Colon (tissue), 2 donors: ENCODE measurements at regions not wholly inside any gene's neighbourhood (a gene's known extent, or its start where the extent isn't known, plus 50 kb on each side); places are given as distances from the start of the nearest gene placed in this dataset.

Source experiments
- FAIRE-seq: peaks from 2 replicates; lab custom pipeline; 2012; peaks lifted over from hg19 to GRCh38; lab: Jason Lieb, UNC
- donor health status: control.
- donor health status: control.

DNA sequence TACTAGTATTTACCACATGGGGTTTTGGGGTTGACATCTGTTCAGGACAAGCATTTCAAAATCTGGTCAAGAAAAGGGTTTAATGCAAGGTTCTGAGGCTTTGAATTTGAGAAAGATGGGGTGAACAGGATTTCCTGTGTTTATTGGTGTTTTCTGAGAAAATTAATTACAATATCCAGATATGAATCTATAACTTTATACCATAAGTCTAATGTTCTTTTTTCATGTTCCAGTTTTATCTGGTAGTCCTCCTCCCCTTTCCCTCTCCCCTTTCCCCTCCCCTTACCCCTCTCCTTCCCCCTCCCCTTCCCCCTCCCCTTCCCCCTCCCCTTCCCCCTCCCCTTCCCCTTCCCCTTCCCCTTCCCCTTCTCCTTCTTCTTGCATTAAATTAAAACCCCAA, 1518.2 kb upstream of the TMEFF2 start:
- no peak for FAIRE-seq

DNA sequence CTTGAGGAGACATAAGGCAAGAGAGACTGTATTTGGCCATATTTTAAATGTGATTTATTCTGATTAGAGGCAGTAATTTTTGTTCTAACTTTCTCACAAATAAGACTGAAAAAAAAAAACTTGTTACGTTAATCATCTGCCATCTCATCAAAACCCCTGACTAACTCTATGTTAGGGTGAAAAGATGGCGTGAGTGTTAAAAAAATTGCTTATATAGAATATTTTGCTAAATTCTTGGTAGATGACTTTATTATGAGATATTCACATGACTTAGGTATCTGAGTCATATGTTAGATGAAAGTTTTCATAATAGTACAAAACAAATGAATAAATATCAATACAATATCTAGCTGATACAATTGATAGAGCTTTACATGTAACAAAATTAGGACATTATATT, 1508.7 kb upstream of the TMEFF2 start:
- no peak for FAIRE-seq

DNA sequence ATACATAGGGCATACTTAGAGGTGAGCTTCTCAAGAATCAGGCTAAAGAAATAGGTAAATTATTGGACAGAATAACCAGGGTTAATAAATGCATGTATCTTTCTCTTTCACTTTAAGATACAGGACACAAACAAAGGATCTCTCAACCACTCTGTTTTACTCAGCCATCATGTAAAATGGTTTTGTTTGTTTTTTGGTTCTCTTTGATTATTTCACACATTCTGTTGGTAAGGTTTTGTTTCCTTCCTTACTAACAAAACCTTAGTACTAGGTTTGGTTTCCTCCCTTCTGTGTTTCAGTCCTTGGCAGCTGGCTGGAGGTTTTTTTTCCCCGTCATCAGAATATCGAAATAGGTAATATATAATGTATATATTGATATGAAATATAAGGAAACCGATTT, 1506.8 kb upstream of the TMEFF2 start:
- FAIRE-seq: no peak

DNA sequence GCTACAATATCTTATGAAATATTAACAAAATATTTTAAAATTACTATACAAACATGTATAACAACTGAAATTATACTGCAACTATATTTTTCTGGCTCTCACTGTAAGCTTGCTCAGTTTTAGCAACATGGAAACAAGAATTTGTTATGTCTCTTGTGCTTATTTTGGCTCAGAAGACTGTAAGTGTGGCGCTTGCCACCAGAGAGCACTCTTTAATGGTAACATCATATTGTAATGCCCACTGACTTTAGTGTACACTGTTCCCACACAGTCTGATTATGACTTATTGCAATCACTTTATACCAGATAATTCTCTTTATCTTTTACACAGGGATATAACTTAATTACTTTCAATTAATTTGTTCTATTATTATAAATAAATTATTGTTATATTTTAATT, 1500.6 kb upstream of the TMEFF2 start:
- no peak for FAIRE-seq

DNA sequence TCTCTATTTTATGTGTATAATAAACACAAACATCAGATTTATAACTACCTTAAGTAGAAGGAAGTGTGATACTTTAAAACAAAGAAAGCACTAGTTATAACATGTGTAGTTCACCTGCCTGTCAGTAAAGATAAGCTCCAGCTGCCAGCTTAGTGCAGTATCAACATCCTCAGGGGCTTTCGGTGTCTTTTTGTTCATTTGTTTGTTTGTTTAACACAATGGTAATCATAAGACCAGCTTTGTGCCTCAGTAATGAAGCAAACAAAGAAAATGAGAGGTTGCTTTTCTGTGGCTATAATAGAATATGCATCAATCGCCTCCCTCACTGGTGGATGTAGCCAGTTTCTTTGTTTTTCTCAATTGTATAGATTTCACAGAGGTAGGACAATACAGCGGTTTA, 1499.0 kb upstream of the TMEFF2 start:
- no peak for FAIRE-seq

DNA sequence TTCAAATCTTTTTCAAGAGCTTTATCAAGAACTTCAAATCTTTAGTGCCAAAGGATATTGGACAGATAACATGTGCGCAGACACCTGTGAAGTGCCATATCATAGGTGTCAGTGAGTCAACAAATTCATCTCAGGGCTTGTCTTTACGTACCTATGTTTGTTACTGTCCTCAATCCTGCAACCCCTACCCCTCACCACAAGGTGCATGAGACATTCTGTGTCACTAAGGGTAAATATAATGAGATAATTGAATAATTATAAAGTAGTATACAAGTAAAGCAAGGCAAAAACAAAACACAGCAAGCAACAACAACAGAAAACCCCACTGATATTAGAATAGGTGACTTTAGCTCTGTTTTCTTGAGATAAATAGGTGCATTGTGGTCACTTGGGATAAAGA, 1495.8 kb upstream of the TMEFF2 start:
- FAIRE-seq: no peak

DNA sequence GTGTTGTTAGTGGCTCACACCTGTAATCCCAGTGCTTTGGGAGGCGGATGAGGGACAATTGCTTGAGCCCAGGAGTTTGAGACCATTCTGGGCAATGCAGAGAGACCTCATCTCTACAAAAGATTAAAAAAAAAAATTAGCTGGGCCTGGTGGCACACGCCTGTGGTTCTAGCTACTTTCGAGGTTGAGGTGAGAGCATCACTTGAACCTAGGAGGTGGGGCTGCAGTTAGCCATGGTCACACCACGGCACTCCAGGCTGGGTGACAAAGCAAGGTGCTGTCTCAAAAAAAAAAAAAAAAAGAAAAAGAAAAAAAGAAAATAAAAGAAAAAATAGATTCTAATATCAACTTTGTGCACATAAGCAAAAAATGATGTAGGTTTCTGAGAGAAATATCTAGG, 1492.5 kb upstream of the TMEFF2 start:
- FAIRE-seq: no peak

DNA sequence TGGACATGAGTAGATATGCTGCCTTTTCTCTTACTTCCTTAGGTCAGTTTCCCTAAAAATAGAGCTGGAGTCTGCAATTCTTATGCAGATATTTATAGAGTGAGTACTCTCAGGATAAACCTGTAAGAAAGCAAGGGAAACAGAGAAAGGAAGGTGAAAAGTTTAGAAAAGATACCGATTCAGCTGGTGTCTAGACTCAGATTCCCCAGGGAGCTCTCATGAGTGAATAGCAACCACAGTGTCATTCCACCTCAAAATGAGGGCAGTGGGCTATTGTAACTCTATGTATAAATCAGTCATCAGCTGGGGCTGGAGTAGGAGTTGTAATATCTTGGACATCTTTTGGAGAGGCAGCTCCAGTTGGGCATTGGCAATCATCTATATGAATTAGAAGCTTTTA, 1485.1 kb upstream of the TMEFF2 start:
- no peak for FAIRE-seq

DNA sequence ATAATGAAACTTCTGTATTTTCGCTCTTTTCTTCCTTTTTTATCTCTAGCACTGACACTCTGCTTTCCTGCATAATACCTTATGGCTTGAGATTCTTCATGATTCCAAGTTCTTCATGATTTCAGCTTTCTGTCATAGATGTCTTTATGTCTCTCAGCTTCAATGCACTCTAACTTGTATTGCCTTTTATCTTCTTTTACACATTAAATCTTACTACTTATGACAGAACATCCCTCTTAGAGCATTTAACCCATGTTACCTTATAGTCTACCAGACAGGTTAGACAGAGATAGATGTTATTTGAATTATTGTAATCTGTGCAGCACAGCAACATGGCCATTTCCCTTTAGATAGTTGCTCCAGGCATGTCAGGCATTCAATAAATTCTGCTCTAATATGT, 1475.7 kb upstream of the TMEFF2 start:
- no peak for FAIRE-seq

DNA sequence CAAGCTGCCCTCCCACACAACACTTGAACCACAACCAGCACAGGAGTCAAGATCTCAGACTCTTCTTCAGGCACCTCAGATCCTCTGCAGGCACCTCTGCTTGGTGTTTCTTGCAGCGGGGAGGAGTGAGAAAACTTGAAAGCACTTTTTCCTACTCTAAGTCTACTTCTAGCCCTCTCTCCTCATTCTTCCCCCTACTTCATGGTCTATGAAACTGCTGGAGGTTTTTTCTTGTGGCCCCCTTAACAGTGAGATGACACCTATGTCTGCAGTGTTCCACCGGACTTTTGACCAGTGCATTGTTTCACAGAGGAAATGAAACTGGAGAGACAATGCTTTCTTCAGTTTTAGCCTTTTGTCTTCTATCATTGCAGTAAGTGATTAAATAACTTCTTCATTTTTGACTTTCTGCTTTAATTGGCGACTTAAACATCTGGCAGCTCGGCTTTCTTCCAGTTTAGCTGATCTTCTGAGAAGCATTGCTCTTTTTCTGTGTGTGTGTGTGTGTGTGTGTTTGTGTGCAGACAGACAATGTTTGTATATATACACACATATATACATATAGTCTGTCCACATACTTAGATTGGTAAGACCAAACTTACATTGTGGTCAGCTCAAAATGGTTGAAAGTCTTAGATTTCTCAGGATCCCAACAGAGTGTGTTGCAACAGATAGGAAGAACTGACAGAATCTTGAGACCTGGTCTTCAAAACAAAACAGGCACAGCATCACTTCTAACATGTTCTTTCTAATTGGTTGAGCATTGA, 1474.0 kb upstream of the TMEFF2 start:
- no peak for FAIRE-seq

DNA sequence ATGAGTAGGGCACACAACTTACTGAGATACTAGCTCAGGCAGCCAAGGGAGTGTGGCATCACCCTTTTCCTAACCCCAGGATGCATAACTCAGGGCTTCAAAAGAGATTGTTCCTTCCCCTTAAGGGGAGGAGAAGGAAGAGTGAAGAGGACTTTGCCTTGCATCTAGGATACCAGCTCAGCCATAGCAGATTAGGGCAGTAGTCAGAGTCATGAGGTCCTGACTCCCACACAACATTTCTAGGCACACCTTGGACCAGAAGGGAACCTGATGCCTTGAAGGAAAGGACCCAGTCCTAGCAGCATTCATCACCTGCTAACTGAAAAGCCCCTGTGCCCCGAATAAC, 1433.2 kb upstream of the TMEFF2 start:
- no peak for FAIRE-seq

DNA sequence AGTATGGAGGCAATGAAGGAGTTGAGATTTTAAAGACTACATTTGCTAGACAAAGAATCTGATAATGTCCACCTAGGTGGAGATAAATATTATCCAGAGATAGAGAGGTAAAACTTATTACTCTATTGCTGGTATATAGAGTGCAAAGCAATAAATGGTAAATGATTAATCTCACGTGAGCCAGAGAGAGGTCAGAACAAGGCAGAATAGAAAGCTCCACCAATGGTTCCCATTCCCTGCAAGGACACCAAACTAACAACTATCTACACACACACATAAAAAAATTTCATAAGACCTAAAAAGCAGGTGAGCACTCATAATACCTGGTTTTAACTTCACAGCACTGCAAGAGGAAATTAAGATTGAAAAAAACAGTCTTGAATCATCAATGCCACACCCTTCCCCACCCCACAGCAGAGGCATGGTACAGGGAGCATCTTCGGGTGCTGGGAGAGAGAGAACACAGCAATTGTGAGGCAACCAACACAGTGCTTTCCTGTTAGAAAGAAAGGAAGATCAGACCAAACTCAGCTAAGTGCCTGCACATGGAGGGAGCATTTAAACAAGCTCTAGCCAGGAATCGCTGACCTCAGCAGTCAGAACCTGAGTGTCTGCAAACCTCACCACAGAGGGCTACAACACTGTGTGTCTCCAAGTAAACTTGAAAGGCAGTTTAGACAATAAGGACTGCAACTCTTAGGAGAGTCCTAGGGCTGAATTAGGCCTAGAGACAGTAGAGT, 1432.6 kb upstream of the TMEFF2 start:
- FAIRE-seq: no peak

DNA sequence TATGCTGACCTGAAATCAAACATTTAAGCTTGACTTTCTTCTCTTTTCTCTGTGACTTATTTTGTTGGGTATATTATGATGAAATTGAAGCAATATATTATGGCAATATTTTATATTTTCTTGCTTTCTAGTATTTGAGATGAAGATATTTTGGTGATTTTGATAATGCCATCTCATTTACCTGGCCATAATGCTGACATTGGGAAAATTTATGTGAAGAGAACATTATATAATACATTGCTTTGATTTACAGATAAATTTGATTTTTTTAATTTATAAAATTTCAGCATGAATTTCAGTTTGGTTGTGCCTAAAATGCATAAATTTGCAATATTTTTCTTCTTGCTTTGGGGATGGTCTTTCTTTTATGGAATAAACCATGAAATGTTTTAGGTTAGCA, 1413.7 kb upstream of the TMEFF2 start:
- FAIRE-seq: no peak

DNA sequence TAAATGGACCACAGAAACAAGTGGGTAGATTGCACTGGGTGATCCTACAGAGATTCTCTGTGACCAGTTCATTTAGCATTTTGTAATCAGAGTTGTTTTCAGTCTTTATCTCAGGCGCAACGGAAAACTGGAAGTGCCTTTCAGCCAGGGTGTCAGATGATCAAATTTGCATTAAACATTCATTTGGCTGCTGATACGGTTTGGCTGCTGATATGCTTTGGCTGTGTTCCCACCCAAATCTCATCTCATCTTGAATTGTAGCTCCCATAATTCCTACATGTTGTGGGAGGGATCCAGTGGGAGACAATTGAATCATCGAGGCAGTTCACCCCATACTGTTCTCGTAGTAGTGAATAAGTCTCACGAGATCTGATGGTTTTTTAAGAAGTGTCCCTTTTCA, 1396.1 kb upstream of the TMEFF2 start:
- no peak for FAIRE-seq

DNA sequence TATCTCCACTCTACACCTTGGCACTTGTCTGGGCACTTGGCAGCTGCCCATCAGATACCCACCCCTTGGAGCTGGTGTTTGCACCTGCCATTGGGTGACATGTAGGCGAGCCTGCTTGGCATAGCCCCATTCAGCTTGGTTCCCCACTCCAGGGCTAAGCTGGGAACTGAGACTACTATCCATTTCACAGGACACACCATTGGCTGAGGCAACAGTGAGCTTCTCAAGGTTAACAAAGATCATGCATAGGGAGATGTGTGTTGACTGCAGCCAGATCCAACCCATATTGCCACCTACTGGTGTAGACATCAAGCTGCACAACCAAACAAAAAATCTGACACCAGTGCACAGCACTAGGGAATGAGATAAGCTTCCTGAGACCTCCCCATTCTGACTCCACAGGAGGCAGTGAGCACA, 1389.8 kb upstream of the TMEFF2 start:
- FAIRE-seq: no peak

DNA sequence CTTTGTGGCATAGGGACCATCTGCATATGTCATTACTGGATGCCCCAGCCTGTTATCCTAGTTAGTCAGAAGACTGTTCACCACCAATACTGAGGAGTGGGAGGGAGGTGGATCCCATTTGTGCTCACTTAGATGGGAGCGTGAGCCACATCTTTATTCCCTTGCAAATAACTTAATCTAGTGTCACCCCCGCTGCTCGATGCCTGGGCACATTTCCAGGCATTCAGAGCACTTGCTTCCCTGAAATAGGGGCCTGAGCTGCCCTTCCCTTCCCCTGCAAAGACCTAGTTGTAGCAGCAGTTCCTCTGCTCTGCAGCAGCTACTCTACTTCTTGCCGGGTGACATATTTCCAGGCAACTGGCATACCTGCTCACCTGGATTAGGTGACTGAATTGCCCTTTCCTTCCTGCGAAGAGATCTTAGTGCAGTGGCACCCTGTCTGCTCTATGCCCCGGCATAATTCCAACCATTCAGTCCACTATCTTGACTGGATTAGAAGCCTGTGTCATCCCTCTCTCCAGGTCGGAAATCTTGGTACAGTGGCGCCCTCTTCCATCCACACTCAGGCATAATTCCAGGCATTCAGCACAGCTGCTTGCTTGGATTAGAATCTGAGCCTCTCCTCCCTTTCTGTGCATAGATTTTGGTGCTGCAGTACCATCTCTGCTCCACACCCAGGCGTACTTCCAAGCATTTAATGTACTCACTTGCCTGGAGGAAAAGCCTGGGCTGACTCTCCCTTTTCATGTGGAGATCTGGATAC, 1389.1 kb upstream of the TMEFF2 start:
- FAIRE-seq: no peak

DNA sequence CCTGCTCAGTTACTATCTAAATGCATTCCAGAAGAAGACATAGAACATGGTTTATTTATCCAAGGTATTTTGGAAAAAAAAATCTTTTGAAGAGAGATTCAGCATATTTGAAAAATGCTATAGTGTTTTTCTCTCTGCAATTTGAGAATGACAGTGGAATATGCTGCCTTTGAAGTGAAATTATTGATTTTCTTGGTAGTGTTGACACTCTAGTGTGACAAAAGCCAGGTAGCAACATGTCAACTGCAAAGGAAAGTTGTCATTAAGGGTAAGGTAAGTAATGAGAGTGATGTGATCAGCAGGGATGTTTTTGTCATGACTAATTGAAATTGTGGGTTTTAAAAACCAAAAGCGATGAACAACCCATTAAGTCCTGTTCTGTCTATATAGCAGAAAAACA, 1387.1 kb upstream of the TMEFF2 start:
- FAIRE-seq: no peak

DNA sequence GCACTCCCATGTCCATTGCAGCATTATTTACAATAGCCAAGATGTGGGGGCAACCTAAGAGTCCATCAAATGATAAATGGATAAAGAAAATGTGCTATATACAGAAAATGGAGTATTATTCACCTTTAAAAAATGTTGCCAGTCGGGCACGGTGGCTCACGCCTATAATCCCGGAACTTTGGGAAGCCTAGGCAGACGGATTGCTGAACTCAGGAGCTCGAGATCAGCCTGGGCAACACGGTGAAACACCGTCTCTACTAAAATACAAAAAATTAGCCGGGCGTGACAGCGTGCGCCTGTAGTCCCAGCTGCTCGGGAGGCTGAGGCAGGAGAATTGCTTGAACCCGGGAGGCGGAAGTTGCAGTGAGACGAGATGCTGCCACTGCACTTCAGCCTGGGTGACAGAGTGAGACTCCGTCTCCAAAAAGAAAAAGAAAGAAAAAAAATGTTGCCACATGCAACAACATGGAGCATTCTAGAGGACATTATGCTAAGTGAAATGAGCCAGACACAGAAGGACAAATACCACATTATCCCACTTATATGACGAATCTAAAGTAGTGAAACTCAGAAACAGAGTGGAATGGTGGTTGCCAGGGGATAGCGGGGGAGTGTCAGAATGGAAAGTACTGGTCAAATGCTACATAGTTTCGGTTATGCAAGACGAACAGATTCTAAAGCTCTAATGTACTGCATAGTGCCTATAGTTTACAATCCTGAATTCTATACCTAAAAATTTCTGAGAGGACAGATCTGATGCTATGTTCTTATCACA, 1385.6 kb upstream of the TMEFF2 start:
- FAIRE-seq: no peak

DNA sequence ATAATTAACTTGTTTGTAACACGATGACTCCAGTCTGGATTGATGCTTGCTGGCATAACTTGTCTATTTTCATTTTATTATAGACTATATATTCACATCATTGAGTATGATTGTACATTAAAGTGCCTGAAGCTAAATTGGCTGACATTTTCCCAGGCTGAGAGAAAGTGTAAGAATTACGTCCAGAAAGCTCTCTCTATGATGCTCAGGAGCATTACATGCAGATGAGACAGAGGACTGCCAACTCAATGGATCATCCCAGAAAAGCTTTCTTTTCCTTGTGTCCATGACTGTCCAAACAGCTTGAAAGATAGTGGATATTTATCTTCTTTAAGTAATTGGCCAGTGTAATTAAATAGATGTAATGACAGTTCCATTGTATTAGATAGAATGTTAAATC, 1372.2 kb upstream of the TMEFF2 start:
- FAIRE-seq: no peak

DNA sequence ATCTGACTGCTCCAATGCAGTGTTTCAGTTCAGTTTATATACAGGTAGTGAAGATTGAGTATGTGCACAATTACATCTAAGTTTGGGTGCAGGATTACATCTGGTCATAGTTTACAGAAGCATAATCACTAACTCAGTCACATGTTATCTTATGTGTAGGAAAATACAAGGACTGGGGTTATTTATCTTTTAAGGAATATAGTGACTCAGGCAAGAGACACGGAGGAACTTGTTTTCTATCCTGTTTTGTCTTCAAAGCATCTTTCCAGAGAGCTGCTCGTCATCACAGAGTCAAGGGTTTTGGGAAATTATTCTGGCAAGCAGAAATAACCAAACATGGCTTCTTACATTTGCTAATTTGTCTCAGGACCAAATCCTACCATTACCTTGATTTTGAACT, 1371.5 kb upstream of the TMEFF2 start:
- no peak for FAIRE-seq

DNA sequence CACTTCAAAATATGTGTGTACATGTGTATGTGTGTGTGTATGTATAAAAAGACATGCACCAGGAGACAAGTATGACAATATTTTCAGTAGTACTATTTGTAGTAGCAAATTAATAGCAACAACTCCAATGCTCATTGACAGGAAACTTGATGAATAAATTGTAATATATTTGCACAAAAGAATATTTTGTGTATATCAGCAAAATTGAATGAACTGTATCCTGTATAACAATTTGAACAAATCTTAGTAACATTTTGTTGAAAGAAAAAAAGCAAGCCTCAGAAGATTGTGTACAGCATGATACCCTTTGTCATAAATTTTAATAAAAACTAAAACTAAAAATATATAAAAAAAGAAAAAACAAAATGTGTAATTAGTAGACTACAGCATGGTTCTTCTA, 1367.3 kb upstream of the TMEFF2 start:
- no peak for FAIRE-seq

DNA sequence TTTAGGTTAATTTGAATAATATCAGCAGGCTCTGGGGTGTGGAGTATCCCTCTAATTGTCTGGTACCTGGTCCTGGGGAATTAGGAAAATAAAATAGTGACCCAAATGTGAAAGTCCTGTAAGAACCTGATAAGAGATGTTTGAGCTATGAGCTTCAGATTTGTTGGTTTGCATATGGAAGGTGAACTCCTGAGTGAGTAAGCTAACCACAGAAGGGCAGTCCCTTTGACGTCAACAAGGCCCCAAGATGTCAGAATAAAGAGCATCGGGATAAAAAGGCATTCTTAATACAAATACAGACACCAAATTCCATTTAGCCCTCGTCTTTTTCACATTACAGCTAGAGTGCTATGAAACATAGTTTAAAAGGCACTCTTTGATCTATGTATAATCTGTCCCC, 1366.3 kb upstream of the TMEFF2 start:
- FAIRE-seq: no peak
